NB4 (cell line): ENCODE measurements at regions not wholly inside any gene's neighbourhood (a gene's known extent, or its start where the extent isn't known, plus 50 kb on each side); places are given as distances from the start of the nearest gene placed in this dataset.

ENCODE experiments used
- POLR2A ChIP-seq: IDR thresholded peaks from 2 replicates; pipeline ENCODE4 v1.6.1; 2011; ENCODE audit warnings: mild to moderate bottlenecking; ENCODE audit not compliant: insufficient read length; ENCODE audit errors: extremely low read depth
- TF ChIP-seq, protein P1 (sequence below): IDR thresholded peaks from one replicate; pipeline ENCODE4 v1.5.1; 2012; ENCODE audit warnings: low read depth, low read length

DNA sequence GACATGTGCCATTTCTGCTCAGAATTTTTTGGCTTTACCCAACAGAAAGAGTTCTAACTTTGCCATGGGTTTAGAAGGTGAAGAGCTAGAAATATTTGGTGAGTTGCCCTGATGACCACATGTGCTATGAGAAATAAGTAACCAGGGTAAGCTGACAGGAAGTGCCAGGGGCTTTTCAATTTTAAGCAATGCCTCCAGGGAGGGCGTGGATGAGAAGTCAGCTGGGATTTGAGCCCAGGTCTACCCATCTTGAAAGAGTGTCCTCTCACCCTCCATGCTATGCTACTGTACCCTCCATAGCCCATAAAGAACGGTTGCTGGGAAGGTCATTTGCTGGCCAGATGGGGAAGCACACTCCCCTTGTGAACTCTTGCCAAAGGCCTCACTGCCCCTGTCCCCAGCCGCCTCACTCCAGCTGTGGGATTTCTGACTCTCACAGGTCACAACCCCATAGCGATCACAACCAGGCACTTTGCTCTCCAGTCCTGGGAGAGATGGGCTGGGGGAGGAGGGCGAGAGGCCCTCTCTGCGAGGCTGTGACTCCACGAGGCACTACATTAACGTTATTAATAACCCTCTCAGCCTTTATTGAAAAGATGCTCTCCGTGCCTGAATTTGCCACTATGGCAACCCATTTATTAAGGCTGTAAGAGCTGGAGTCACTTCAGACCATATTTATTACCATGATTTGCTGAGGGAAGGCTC, 291.1 kb downstream of the DHX35 start:
- TF ChIP-seq, protein P1, sequence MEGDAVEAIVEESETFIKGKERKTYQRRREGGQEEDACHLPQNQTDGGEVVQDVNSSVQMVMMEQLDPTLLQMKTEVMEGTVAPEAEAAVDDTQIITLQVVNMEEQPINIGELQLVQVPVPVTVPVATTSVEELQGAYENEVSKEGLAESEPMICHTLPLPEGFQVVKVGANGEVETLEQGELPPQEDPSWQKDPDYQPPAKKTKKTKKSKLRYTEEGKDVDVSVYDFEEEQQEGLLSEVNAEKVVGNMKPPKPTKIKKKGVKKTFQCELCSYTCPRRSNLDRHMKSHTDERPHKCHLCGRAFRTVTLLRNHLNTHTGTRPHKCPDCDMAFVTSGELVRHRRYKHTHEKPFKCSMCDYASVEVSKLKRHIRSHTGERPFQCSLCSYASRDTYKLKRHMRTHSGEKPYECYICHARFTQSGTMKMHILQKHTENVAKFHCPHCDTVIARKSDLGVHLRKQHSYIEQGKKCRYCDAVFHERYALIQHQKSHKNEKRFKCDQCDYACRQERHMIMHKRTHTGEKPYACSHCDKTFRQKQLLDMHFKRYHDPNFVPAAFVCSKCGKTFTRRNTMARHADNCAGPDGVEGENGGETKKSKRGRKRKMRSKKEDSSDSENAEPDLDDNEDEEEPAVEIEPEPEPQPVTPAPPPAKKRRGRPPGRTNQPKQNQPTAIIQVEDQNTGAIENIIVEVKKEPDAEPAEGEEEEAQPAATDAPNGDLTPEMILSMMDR, result no peak
- no peak for TF ChIP-seq POLR2A
